GM03348 (cell line): ENCODE measurements at regions not wholly inside any gene's neighbourhood (a gene's known extent, or its start where the extent isn't known, plus 50 kb on each side); places are given as distances from the start of the nearest gene placed in this dataset.

Source experiments
- DNase-seq: peaks from one replicate; pipeline ENCODE4 v3.0.0; 2012; ENCODE audit warnings: low spot score

GRCh38 chr16:47779201-47780016 lies 318.3 kb downstream of the PHKB start:
- peak; percentile 27 for DNase-seq

GRCh38 chr16:47778106-47778801 lies 317.1 kb downstream of the PHKB start:
- no peak for DNase-seq

GRCh38 chr16:47777220-47777619 lies 316.1 kb downstream of the PHKB start:
- peak; percentile 18 for DNase-seq

GRCh38 chr16:47774661-47775060 lies 313.5 kb downstream of the PHKB start:
- no peak for DNase-seq

- DNase-seq = no peak
These were observed 292.5 kb downstream of the PHKB start for GRCh38 chr16:47753659-47754058.
